ENCODE measurements at regions not wholly inside any gene's neighbourhood (a gene's known extent, or its start where the extent isn't known, plus 50 kb on each side); places are given as distances from the start of the nearest gene placed in this dataset.
"Not testable (repeated sequence)": the region's sequence is repeated elsewhere in the genome, so short reads cannot be mapped to it uniquely, and the experiment has no call there.

- Histone ChIP-seq H3K4me3 (ENCODE audit: low read depth, low read length) (no peak overlapping the region), H3K36me3 (ENCODE audit: control insufficient read depth, insufficient read depth, low read length) (no peaks in the 10 kb centered on the region), H3K27me3 (ENCODE audit: control insufficient read depth, insufficient read depth, low read length) (no peaks in the 10 kb centered on the region)
- no peak for TF ChIP-seq CTCF (IDR thresholded peaks at IDR 0.05; ENCODE audit: insufficient read depth, low read length, severe bottlenecking)
- FAIRE-seq (no peak), DNase-seq (ENCODE audit: low read depth) (peak; percentile 87)
Measured at GRCh38 chr5:167294882-167295680, 996.4 kb upstream of the WWC1 start.

- DNase-seq (ENCODE audit: low read depth) (no peak), FAIRE-seq (no peak)
- Histone ChIP-seq H3K27me3 (ENCODE audit: control insufficient read depth, insufficient read depth, low read length) (no peaks in the 10 kb centered on the region), H3K36me3 (ENCODE audit: control insufficient read depth, insufficient read depth, low read length) (no peaks in the 10 kb centered on the region), H3K4me3 (ENCODE audit: low read depth, low read length) (no peak overlapping the region)
- no peak for TF ChIP-seq CTCF (IDR thresholded peaks at IDR 0.05; ENCODE audit: insufficient read depth, low read length, severe bottlenecking)
Measured at GRCh38 chr5:167295681-167296005, 995.8 kb upstream of the WWC1 start.

DNA sequence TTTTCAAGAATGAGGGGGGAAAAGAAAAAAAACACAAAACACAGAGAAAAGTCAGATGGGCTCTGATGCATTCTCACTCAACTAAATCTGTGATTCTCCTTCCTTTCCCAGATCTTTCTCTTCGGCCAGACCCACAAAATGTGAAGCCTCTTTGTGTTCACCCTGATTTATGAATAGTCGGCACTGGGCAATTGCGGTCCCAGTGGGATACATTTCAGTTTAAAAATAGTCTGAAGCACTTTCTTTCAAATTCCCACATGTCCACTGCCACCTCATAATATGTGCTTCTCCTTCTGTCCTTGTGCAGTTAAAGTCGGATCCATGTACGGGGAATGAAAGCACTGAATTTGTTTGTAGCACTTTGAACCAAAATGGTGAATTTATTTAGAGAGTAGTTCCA lies 995.4 kb upstream of the WWC1 start:
- no peak for TF ChIP-seq CTCF (IDR thresholded peaks at IDR 0.05; ENCODE audit: insufficient read depth, low read length, severe bottlenecking)
- Histone ChIP-seq H3K36me3 (ENCODE audit: control insufficient read depth, insufficient read depth, low read length) (no peaks in the 10 kb centered on the region), H3K27me3 (ENCODE audit: control insufficient read depth, insufficient read depth, low read length) (no peaks in the 10 kb centered on the region), H3K4me3 (ENCODE audit: low read depth, low read length) (no peak overlapping the region)
- no peak for FAIRE-seq
- DNase-seq (ENCODE audit: low read depth) = no peak

- FAIRE-seq (no peak), DNase-seq (ENCODE audit: low read depth) (no peak)
- no peak overlapping the region for H3K4me3 ChIP-seq (ENCODE audit: low read depth, low read length)
- no peak for TF ChIP-seq CTCF (IDR thresholded peaks at IDR 0.05; ENCODE audit: insufficient read depth, low read length, severe bottlenecking)
- no peaks in the 10 kb centered on the region for H3K27me3 ChIP-seq (ENCODE audit: control insufficient read depth, insufficient read depth, low read length)
- H3K36me3 ChIP-seq (ENCODE audit: control insufficient read depth, insufficient read depth, low read length) = no peaks in the 10 kb centered on the region
Measured at GRCh38 chr5:167296661-167297060, 994.8 kb upstream of the WWC1 start.

GRCh38 chr5:167299861-167300260 lies 991.6 kb upstream of the WWC1 start:
- not testable (repeated sequence) for H3K27me3 ChIP-seq (ENCODE audit: control insufficient read depth, insufficient read depth, low read length); H3K4me3 ChIP-seq (ENCODE audit: low read depth, low read length); DNase-seq (ENCODE audit: low read depth); FAIRE-seq; H3K36me3 ChIP-seq (ENCODE audit: control insufficient read depth, insufficient read depth, low read length)

DNA sequence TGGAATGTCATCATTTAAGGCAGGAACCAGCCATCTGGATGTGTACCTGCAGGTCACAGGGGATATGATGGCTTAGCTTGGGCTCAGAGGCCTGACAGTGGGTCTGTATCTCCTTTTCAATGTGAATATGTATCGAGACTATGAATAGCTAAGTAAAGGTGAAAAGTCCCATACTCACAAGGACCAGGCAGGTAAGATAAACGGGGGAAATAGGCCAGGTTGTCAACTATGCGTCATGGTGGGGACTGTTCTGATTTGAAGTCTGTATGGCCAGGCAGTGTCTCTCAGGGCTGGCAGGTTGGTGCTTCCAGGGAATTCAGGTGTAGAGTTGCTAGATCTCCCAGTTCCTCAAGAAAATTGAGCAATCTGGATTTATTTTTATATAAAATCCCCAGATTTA lies 987.9 kb upstream of the WWC1 start:
- Histone ChIP-seq H3K36me3 (ENCODE audit: control insufficient read depth, insufficient read depth, low read length) (no peaks in the 10 kb centered on the region), H3K27me3 (ENCODE audit: control insufficient read depth, insufficient read depth, low read length) (no peaks in the 10 kb centered on the region), H3K4me3 (ENCODE audit: low read depth, low read length) (no peak overlapping the region)
- FAIRE-seq = no peak
- no peak for TF ChIP-seq CTCF (IDR thresholded peaks at IDR 0.05; ENCODE audit: insufficient read depth, low read length, severe bottlenecking)
- DNase-seq (ENCODE audit: low read depth) = no peak

Data from bronchial epithelial cell (primary cell).